GM18508 (cell line): ENCODE measurements at regions not wholly inside any gene's neighbourhood (a gene's known extent, or its start where the extent isn't known, plus 50 kb on each side); places are given as distances from the start of the nearest gene placed in this dataset.

Experiments
- ATAC-seq: cut with Tn5 transposase; IDR thresholded peaks from one replicate; pipeline ENCODE4 v1.9.1; 2021; ENCODE audit warnings: moderate number of reproducible peaks; ENCODE audit not compliant: insufficient read depth, unreplicated experiment

- ATAC-seq: no peak
Observed at GRCh38 chrX:69110116-69110530, 55.1 kb downstream of the PJA1 start.

GRCh38 chrX:69109706-69110105, 55.5 kb downstream of the PJA1 start:
- no peak for ATAC-seq

GRCh38 chrX:69109036-69109663, 56.1 kb downstream of the PJA1 start:
- no peak for ATAC-seq

- no peak for ATAC-seq
Observed at GRCh38 chrX:69107747-69108401, 57.4 kb downstream of the PJA1 start.

- no peak for ATAC-seq
Observed at GRCh38 chrX:69107231-69107739, 58.0 kb downstream of the PJA1 start.

- ATAC-seq: no peak
Observed at GRCh38 chrX:69104756-69105434, 60.4 kb downstream of the PJA1 start.

- ATAC-seq: no peak
Observed at GRCh38 chrX:69103539-69103938, 61.7 kb downstream of the PJA1 start.

GRCh38 chrX:69102612-69103194, 62.5 kb downstream of the PJA1 start:
- no peak for ATAC-seq

GRCh38 chrX:69101683-69102251, 63.5 kb downstream of the PJA1 start:
- no peak for ATAC-seq

GRCh38 chrX:69100478-69100877, 64.8 kb downstream of the PJA1 start:
- no peak for ATAC-seq

GRCh38 chrX:69097451-69098236, 67.6 kb downstream of the PJA1 start:
- no peak for ATAC-seq

- no peak for ATAC-seq
Observed at GRCh38 chrX:69096963-69097362, 68.3 kb downstream of the PJA1 start.

- no peak for ATAC-seq
Observed at GRCh38 chrX:69094977-69095669, 70.1 kb downstream of the PJA1 start.

GRCh38 chrX:69093960-69094871, 71.0 kb downstream of the PJA1 start:
- no peak for ATAC-seq

GRCh38 chrX:69090022-69090421, 75.2 kb downstream of the PJA1 start:
- ATAC-seq: no peak

- ATAC-seq: no peak
Observed at GRCh38 chrX:69089203-69089602, 76.0 kb downstream of the PJA1 start.

- ATAC-seq: no peak
Observed at GRCh38 chrX:69088171-69088938, 76.9 kb downstream of the PJA1 start.

GRCh38 chrX:69085826-69086225, 79.4 kb downstream of the PJA1 start:
- no peak for ATAC-seq
